HCT116 (cell line): ENCODE measurements at regions not wholly inside any gene's neighbourhood (a gene's known extent, or its start where the extent isn't known, plus 50 kb on each side); places are given as distances from the start of the nearest gene placed in this dataset.

ENCODE experiments used
- ATAC-seq: fragments of 200-7000 bp; cut with Tn5 transposase; 2 replicates; pipeline ENCODE4 v1.9.1; 2020; ENCODE audit warnings: mild to moderate bottlenecking, moderate library complexity
- BruUV-seq: library from RNA; stranded (reverse); fragments of 400-500 nt; replicated peaks from 2 replicates; lab custom pipeline; 2021; lab: Mats Ljungman, UMichigan
- CTCF ChIA-PET: fragments of 300-600 bp; sonication (Branson Sonifier 250); formaldehyde crosslinking; loops from one replicate; lab custom pipeline; 2021; ENCODE audit warnings: antibody characterized with exemption; lab: Charles Lee
- POLR2A ChIA-PET: fragments of 300-600, 350-600 bp; sonication (Branson Sonifier 250); formaldehyde crosslinking; loops from one replicate; lab custom pipeline; 2021; ENCODE audit warnings: antibody characterized with exemption; lab: Charles Lee
- RAD21 ChIA-PET, 2 experiments: fragments of 300-600 bp; sonication (Branson Sonifier 250); formaldehyde crosslinking; loops; one replicate each; lab custom pipeline; 2023; ENCODE audit warnings: low total read pairs in 2 of 2; ENCODE audit not compliant: uncharacterized antibody in 2 of 2, unreplicated experiment in 2 of 2, low non-redundant PET in 1 of 2; lab: Charles Lee
- DNase-seq: peaks from one replicate; pipeline ENCODE4 v3.0.0-alpha.2; 2010; ENCODE audit warnings: low read depth, low spot score
- H2AFZ ChIP-seq: fragments of 200-600 bp; shearing (Covaris generic), sonication (generic); 2 replicates; pipeline ENCODE4 v1.6.1; 2017; ENCODE audit warnings: low read depth, mixed run types, mixed read lengths, antibody characterized with exemption, low read length; ENCODE audit not compliant: poor library complexity, severe bottlenecking
- H3K27ac ChIP-seq: 2 replicates; pipeline ENCODE4 v1.5.1; 2012; ENCODE audit warnings: low read depth, low read length
- H3K27me3 ChIP-seq: fragments of 200-600 bp; sonication (generic); 2 replicates; pipeline ENCODE4 v1.6.1; 2016; ENCODE audit warnings: mixed run types, low read length, mixed read lengths; ENCODE audit not compliant: insufficient read depth
- H3K36me3 ChIP-seq, 2 experiments: fragments of 200-500 bp in 1 of 2; fragments of 200-600 bp in 1 of 2; sonication (Bioruptor generic) in 1 of 2; sonication (generic) in 1 of 2; 2 replicates each; pipeline versions ENCODE4 v1.5.1 to v1.6.1; 2014 to 2016; ENCODE audit warnings: low read length in 2 of 2, inconsistent platforms in 1 of 2, mixed read lengths in 1 of 2, mixed run types in 1 of 2; ENCODE audit not compliant: insufficient read depth in 2 of 2, control insufficient read depth in 1 of 2
- H3K4me1 ChIP-seq, 2 experiments: fragments of 200-600 bp in 1 of 2; sonication (generic) in 1 of 2; 2 replicates each; pipeline versions ENCODE4 v1.5.1 to v1.6.1; 2012 to 2017; ENCODE audit warnings: low read length in 2 of 2, inconsistent platforms in 1 of 2, mild to moderate bottlenecking in 1 of 2, mixed read lengths in 1 of 2, mixed run types in 1 of 2, moderate library complexity in 1 of 2; ENCODE audit not compliant: insufficient read depth in 2 of 2, control insufficient read depth in 1 of 2
- H3K4me2 ChIP-seq: fragments of 200-600 bp; sonication (generic); 2 replicates; pipeline ENCODE4 v1.6.1; 2017; ENCODE audit warnings: mixed run types, low read length, mixed read lengths
- H3K4me3 ChIP-seq, 2 experiments: fragments of 200-600 bp in 1 of 2; sonication (generic) in 1 of 2; replicated peaks in 1 of 2; 2 replicates each; pipeline ENCODE4 v1.5.1; 2011 to 2016; ENCODE audit warnings: low read length in 2 of 2, control low read depth in 1 of 2, low read depth in 1 of 2, mild to moderate bottlenecking in 1 of 2, mixed read lengths in 1 of 2, mixed run types in 1 of 2
- H3K79me2 ChIP-seq: fragments of 200-600 bp; sonication (generic); 2 replicates; pipeline ENCODE4 v1.6.1; 2017; ENCODE audit warnings: mild to moderate bottlenecking, mixed run types, low read length, moderate library complexity, mixed read lengths; ENCODE audit not compliant: insufficient read depth
- H3K9ac ChIP-seq: fragments of 200-600 bp; sonication (generic); 2 replicates; pipeline ENCODE4 v1.6.1; 2016; ENCODE audit warnings: low read length, mixed read lengths
- H3K9me2 ChIP-seq: fragments of 200-600 bp; sonication (generic), shearing (Covaris generic); 2 replicates; pipeline ENCODE4 v1.6.1; 2017; ENCODE audit warnings: mixed run types, mild to moderate bottlenecking, moderate library complexity; ENCODE audit not compliant: insufficient read depth
- H3K9me3 ChIP-seq, 2 experiments: fragments of 200-500 bp in 1 of 2; fragments of 200-600 bp in 1 of 2; sonication (Bioruptor generic) in 1 of 2; sonication (generic) in 1 of 2; 2 replicates each; pipeline ENCODE4 v1.6.1; 2014 to 2017; ENCODE audit warnings: low read length in 2 of 2, mixed read lengths in 2 of 2, inconsistent platforms in 1 of 2, low read depth in 1 of 2, mild to moderate bottlenecking in 1 of 2, mixed run types in 1 of 2, moderate library complexity in 1 of 2; ENCODE audit not compliant: control insufficient read depth in 1 of 2, insufficient read depth in 1 of 2
- H4K20me1 ChIP-seq: fragments of 200-600 bp; sonication (generic), shearing (Covaris generic); 2 replicates; pipeline ENCODE4 v1.6.1; 2017; ENCODE audit warnings: mixed run types, mild to moderate bottlenecking, moderate library complexity; ENCODE audit not compliant: insufficient read depth
- EZH2 ChIP-seq: fragments of 200-600 bp; sonication (generic); IDR thresholded peaks from 2 replicates; pipeline ENCODE4 v1.6.1; 2017; ENCODE audit warnings: antibody characterized with exemption, mixed run types
- EZH2phosphoT487 ChIP-seq: fragments of 200-600 bp; IDR thresholded peaks from 2 replicates; pipeline ENCODE4 v1.6.1; 2018; ENCODE audit warnings: antibody characterized with exemption, borderline replicate concordance
- JUND ChIP-seq: IDR thresholded peaks from 2 replicates; pipeline ENCODE4 v1.6.1; 2012
- POLR2A ChIP-seq: IDR thresholded peaks from 2 replicates; pipeline ENCODE4 v1.7.0; 2011; ENCODE audit warnings: borderline replicate concordance; ENCODE audit not compliant: insufficient read depth, insufficient read length; ENCODE audit errors: extremely low read depth
- POLR2AphosphoS5 ChIP-seq: IDR thresholded peaks from 2 replicates; pipeline ENCODE4 v1.6.1; 2011; ENCODE audit warnings: mild to moderate bottlenecking, low read depth, low read length, moderate library complexity
- SIN3A ChIP-seq: IDR thresholded peaks from 2 replicates; pipeline ENCODE4 v1.6.1; 2012; ENCODE audit warnings: low read depth
- SP1 ChIP-seq: IDR thresholded peaks from 2 replicates; pipeline ENCODE4 v1.6.1; 2012; ENCODE audit warnings: low read depth
- SRF ChIP-seq: IDR thresholded peaks from 2 replicates; pipeline ENCODE4 v1.6.1; 2012; ENCODE audit warnings: low read depth
- TCF7L2 ChIP-seq: IDR thresholded peaks from 2 replicates; pipeline ENCODE4 v1.7.0; 2011; ENCODE audit warnings: borderline replicate concordance, inconsistent platforms; ENCODE audit not compliant: insufficient read depth, insufficient read length; ENCODE audit errors: extremely low read depth
- YY1 ChIP-seq: IDR thresholded peaks from 2 replicates; pipeline ENCODE4 v1.6.1; 2011; ENCODE audit warnings: low read length, low read depth, moderate library complexity, mild to moderate bottlenecking; ENCODE audit not compliant: insufficient replicate concordance; ENCODE audit errors: extremely low read depth
- ZBTB33 ChIP-seq: IDR thresholded peaks from 2 replicates; pipeline ENCODE4 v1.6.1; 2011; ENCODE audit warnings: mild to moderate bottlenecking, low read length, moderate library complexity; ENCODE audit not compliant: insufficient replicate concordance; ENCODE audit errors: extremely low read depth
- intact Hi-C: fragments of 100-400 bp; cut with micrococcal nuclease; formaldehyde crosslinking; loops from 2 replicates; pipeline ENCODE4 v1.10.0; 2022
- TF ChIP-seq, protein P1 (sequence below): IDR thresholded peaks from 2 replicates; pipeline ENCODE4 v1.6.1; 2012

GRCh38 chr11:109547356-109548027, 125.5 kb downstream of the C11orf87 start (continued):
- TF ChIP-seq TCF7L2 (no peak), EZH2 (no peak)
- TF ChIP-seq, all 23 proteins: peak for 0

- Histone ChIP-seq H3K9ac (no peak overlapping the region), H3K9me3 (no peaks in the 10 kb centered on the region), H3K36me3 (no peaks in the 10 kb centered on the region), H3K4me2 (no peak overlapping the region), H3K4me3 (no peak overlapping the region), H3K4me1 (no peaks in the 10 kb centered on the region), H2AFZ (no peak overlapping the region), H3K27me3 (no peaks in the 10 kb centered on the region), H3K79me2 (no peaks in the 10 kb centered on the region), H3K27ac (no peak overlapping the region), H3K9me2 (no peaks in the 10 kb centered on the region), H4K20me1 (no peaks in the 10 kb centered on the region)
- intact Hi-C loops = no loop called here
- CTCF ChIA-PET = no interaction called here
- POLR2A ChIA-PET = no interaction called here
- TF ChIP-seq, protein P1, sequence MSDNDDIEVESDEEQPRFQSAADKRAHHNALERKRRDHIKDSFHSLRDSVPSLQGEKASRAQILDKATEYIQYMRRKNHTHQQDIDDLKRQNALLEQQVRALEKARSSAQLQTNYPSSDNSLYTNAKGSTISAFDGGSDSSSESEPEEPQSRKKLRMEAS = no peak
- TF ChIP-seq SP1 = no peak
- no peak for TF ChIP-seq POLR2A
- TF ChIP-seq EZH2phosphoT487 = no peak
- no peak for TF ChIP-seq ZBTB33
- TF ChIP-seq POLR2AphosphoS5 = no peak
- TF ChIP-seq SRF = no peak
- TF ChIP-seq JUND = no peak
- no peak for TF ChIP-seq YY1
- no peak for TF ChIP-seq SIN3A
- DNase-seq (no peak), ATAC-seq (no peak)
- no TSS peak for BruUV-seq
- RAD21 ChIA-PET = no interaction called here
These were observed 130.4 kb downstream of the C11orf87 start for GRCh38 chr11:109552376-109552775.
